ENCODE measurements at regions not wholly inside any gene's neighbourhood (a gene's known extent, or its start where the extent isn't known, plus 50 kb on each side); places are given as distances from the start of the nearest gene placed in this dataset.

DNA sequence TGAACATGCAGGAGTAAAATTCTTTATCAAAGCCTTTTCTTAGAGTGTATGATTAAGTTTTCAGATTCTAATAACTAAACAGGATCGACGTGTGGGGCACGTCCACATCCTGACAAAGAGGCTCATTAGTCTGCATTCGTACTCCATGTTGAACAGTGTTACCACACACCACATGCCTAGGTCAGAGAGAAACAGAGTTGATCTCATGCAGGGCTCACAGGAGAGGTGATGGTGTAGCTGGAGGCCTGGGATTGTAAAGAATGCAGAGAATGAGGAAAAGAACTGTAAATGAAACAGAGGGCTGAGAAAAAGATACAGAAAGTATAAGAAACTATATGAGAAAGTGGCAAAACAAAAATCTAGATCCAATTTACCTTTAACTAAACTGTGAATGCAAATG, 632.5 kb downstream of the BCL11A start:
- Histone ChIP-seq H3K9me2 (ENCODE audit: insufficient read depth) (no peaks in the 10 kb centered on the region), H3K4me3 (no peak overlapping the region), H3K4me2 (no peak overlapping the region), H3F3A (ENCODE audit: insufficient read depth, low read depth) (no peaks in the 10 kb centered on the region), H3K27me3 (ENCODE audit: insufficient read depth, low read depth) (peaks cover 20% of the 10 kb centered on the region), H3K27ac (no peak overlapping the region), H3K9me3 (ENCODE audit: insufficient read depth, low read depth) (no peaks in the 10 kb centered on the region), H3K4me1 (replicated peaks; ENCODE audit: insufficient read depth) (no peaks in the 10 kb centered on the region), H4K20me1 (ENCODE audit: insufficient read depth) (no peaks in the 10 kb centered on the region; the same call in 1 of the 2 replicates), H3K36me3 (ENCODE audit: low read depth) (no peaks in the 10 kb centered on the region), H2AFZ (no peak overlapping the region), H3K79me2 (ENCODE audit: low read depth) (no peaks in the 10 kb centered on the region)
- TF ChIP-seq, protein P1, sequence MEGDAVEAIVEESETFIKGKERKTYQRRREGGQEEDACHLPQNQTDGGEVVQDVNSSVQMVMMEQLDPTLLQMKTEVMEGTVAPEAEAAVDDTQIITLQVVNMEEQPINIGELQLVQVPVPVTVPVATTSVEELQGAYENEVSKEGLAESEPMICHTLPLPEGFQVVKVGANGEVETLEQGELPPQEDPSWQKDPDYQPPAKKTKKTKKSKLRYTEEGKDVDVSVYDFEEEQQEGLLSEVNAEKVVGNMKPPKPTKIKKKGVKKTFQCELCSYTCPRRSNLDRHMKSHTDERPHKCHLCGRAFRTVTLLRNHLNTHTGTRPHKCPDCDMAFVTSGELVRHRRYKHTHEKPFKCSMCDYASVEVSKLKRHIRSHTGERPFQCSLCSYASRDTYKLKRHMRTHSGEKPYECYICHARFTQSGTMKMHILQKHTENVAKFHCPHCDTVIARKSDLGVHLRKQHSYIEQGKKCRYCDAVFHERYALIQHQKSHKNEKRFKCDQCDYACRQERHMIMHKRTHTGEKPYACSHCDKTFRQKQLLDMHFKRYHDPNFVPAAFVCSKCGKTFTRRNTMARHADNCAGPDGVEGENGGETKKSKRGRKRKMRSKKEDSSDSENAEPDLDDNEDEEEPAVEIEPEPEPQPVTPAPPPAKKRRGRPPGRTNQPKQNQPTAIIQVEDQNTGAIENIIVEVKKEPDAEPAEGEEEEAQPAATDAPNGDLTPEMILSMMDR (conservative IDR thresholded peaks at IDR 0.05): no peak
- no peak for TF ChIP-seq EZH2 (IDR thresholded peaks at IDR 0.05; ENCODE audit: low read depth)
- BruUV-seq (replicated peaks): no TSS peak
- no peak for DNase-seq
- ChIA-PET POLR2A (ENCODE audit: unreplicated experiment) (interaction anchor here (0.5 kb wide), 1 partner anchor 1454 kb away, joined by 4 read pairs; no protein-coding TSS in a partner anchor), CTCF (no interaction called here)
- intact Hi-C loops (cut with micrococcal nuclease; ENCODE audit: unreplicated experiment): no loop called here

DNA sequence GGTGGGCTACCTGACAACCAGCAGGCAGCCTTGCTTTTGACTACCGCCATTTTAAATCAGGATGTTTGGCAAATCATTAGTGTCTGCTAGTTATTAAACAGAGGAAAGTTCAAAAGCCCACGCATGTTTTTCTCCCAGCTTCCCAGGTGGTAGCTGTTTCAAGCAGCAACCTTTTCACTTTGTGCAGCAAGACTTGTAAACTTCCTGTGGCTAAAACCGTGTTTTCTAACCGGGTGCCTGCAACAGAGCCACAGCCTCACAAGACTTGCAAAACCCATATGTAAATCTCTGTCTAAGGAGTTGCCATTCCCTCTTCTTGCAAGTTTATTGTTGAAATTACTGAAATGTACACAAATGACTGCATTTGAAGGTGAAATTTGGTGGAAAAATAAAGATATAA, 633.1 kb downstream of the BCL11A start:
- H3K27me3 ChIP-seq (ENCODE audit: insufficient read depth, low read depth): peaks cover 20% of the 10 kb centered on the region
- TF ChIP-seq, protein P1 (conservative IDR thresholded peaks at IDR 0.05): no peak
- TF ChIP-seq EZH2 (IDR thresholded peaks at IDR 0.05; ENCODE audit: low read depth): no peak
- no peak overlapping the region for H3K4me3 ChIP-seq
- no peaks in the 10 kb centered on the region for H3F3A ChIP-seq (ENCODE audit: insufficient read depth, low read depth)
- no peaks in the 10 kb centered on the region for H3K36me3 ChIP-seq (ENCODE audit: low read depth)
- no peak overlapping the region for H3K27ac ChIP-seq
- intact Hi-C loops (cut with micrococcal nuclease; ENCODE audit: unreplicated experiment): no loop called here
- ChIA-PET POLR2A (ENCODE audit: unreplicated experiment) (no interaction called here), CTCF (no interaction called here)
- no TSS peak for BruUV-seq (replicated peaks)
- no peaks in the 10 kb centered on the region; the same call in 1 of the 2 replicates for H4K20me1 ChIP-seq (ENCODE audit: insufficient read depth)
- no peak for DNase-seq
- H3K9me2 ChIP-seq (ENCODE audit: insufficient read depth): no peaks in the 10 kb centered on the region
- H2AFZ ChIP-seq: no peak overlapping the region
- H3K4me1 ChIP-seq (replicated peaks; ENCODE audit: insufficient read depth): no peaks in the 10 kb centered on the region
- H3K79me2 ChIP-seq (ENCODE audit: low read depth): no peaks in the 10 kb centered on the region
- no peak overlapping the region for H3K4me2 ChIP-seq
- no peaks in the 10 kb centered on the region for H3K9me3 ChIP-seq (ENCODE audit: insufficient read depth, low read depth)

- POLR2A ChIA-PET (ENCODE audit: unreplicated experiment): no interaction called here
- intact Hi-C loops (cut with micrococcal nuclease; ENCODE audit: unreplicated experiment): no loop called here
- BruUV-seq (replicated peaks): no TSS peak
Measured at GRCh38 chr2:59919579-59919978, 633.9 kb downstream of the BCL11A start.

More at GRCh38 chr2:59919579-59919978, 633.9 kb downstream of the BCL11A start:
- Histone ChIP-seq H3K4me2 (no peak overlapping the region), H3K27me3 (ENCODE audit: insufficient read depth, low read depth) (peaks cover 20% of the 10 kb centered on the region), H4K20me1 (ENCODE audit: insufficient read depth) (no peaks in the 10 kb centered on the region; the same call in 1 of the 2 replicates), H3K36me3 (ENCODE audit: low read depth) (no peaks in the 10 kb centered on the region), H3K27ac (no peak overlapping the region), H3K4me1 (replicated peaks; ENCODE audit: insufficient read depth) (no peaks in the 10 kb centered on the region), H3K4me3 (no peak overlapping the region), H3K79me2 (ENCODE audit: low read depth) (no peaks in the 10 kb centered on the region), H2AFZ (no peak overlapping the region), H3F3A (ENCODE audit: insufficient read depth, low read depth) (no peaks in the 10 kb centered on the region), H3K9me2 (ENCODE audit: insufficient read depth) (no peaks in the 10 kb centered on the region), H3K9me3 (ENCODE audit: insufficient read depth, low read depth) (no peaks in the 10 kb centered on the region)
- no peak for DNase-seq
- CTCF ChIA-PET: no interaction called here
- TF ChIP-seq EZH2 (IDR thresholded peaks at IDR 0.05; ENCODE audit: low read depth): no peak
- TF ChIP-seq, protein P1 (conservative IDR thresholded peaks at IDR 0.05): no peak

Data from PC-9 (cell line).